Trophoblast cell (in vitro differentiated cells and primary cell): ENCODE measurements at regions not wholly inside any gene's neighbourhood (a gene's known extent, or its start where the extent isn't known, plus 50 kb on each side); places are given as distances from the start of the nearest gene placed in this dataset.

Experiments
- DNase-seq, 2 donors: peaks; one replicate each; pipeline ENCODE4 v3.0.0-alpha.2; 2016
- H2AFZ ChIP-seq: 2 replicates; pipeline ENCODE4 v1.6.1; 2013; ENCODE audit warnings: low read length, moderate library complexity, mild to moderate bottlenecking; ENCODE audit not compliant: insufficient read depth, poor library complexity
- H2AK5ac ChIP-seq: 2 replicates; pipeline ENCODE4 v1.6.1; 2013; ENCODE audit warnings: mild to moderate bottlenecking, low read length
- H2BK120ac ChIP-seq: 2 replicates; pipeline ENCODE4 v1.6.1; 2013; ENCODE audit warnings: low read length, mild to moderate bottlenecking, moderate library complexity; ENCODE audit not compliant: insufficient read depth, poor library complexity
- H2BK12ac ChIP-seq: 2 replicates; pipeline ENCODE4 v1.6.1; 2013; ENCODE audit warnings: mild to moderate bottlenecking, low read length, moderate library complexity
- H2BK5ac ChIP-seq: 2 replicates; pipeline ENCODE4 v1.6.1; 2013; ENCODE audit warnings: low read length, low read depth, moderate library complexity, mild to moderate bottlenecking; ENCODE audit not compliant: poor library complexity
- H3K14ac ChIP-seq: 2 replicates; pipeline ENCODE4 v1.6.1; 2013; ENCODE audit warnings: mild to moderate bottlenecking, low read length
- H3K18ac ChIP-seq: 2 replicates; pipeline ENCODE4 v1.6.1; 2013; ENCODE audit warnings: mild to moderate bottlenecking, low read length
- H3K23ac ChIP-seq: 2 replicates; pipeline ENCODE4 v1.6.1; 2013; ENCODE audit warnings: low read length
- H3K27ac ChIP-seq: 2 replicates; pipeline ENCODE4 v1.5.1; 2013; ENCODE audit warnings: low read depth, mild to moderate bottlenecking, inconsistent platforms, low read length, moderate library complexity
- H3K27me3 ChIP-seq: 2 replicates; pipeline ENCODE4 v1.6.1; 2013; ENCODE audit warnings: inconsistent platforms, mild to moderate bottlenecking, low read length, moderate library complexity; ENCODE audit not compliant: insufficient read depth
- H3K36me3 ChIP-seq, 2 experiments: 1 replicate in 1 of 2; 2 replicates in 1 of 2; pipeline ENCODE4 v1.6.1; 2013; ENCODE audit warnings: low read length in 2 of 2, mild to moderate bottlenecking in 2 of 2, moderate library complexity in 1 of 2; ENCODE audit not compliant: insufficient read depth in 2 of 2, control insufficient read depth in 1 of 2
- H3K4ac ChIP-seq: 2 replicates; pipeline ENCODE4 v1.6.1; 2013; ENCODE audit warnings: low read depth, mild to moderate bottlenecking, low read length, moderate library complexity
- H3K4me1 ChIP-seq, 2 experiments: 1 replicate in 1 of 2; 2 replicates in 1 of 2; pipeline ENCODE4 v1.6.1; 2013; ENCODE audit warnings: low read length in 2 of 2, mild to moderate bottlenecking in 2 of 2, moderate library complexity in 1 of 2; ENCODE audit not compliant: insufficient read depth in 2 of 2, control insufficient read depth in 1 of 2
- H3K4me2 ChIP-seq: 2 replicates; pipeline ENCODE4 v1.6.1; 2013; ENCODE audit warnings: inconsistent platforms, mild to moderate bottlenecking, low read length, moderate library complexity
- H3K4me3 ChIP-seq: 2 replicates; pipeline ENCODE4 v1.5.1; 2013; ENCODE audit warnings: mild to moderate bottlenecking, low read depth, low read length, inconsistent platforms
- H3K79me1 ChIP-seq: one replicate; pipeline ENCODE4 v1.6.1; 2013; ENCODE audit warnings: low read length
- H3K79me2 ChIP-seq: 2 replicates; pipeline ENCODE4 v1.6.1; 2013; ENCODE audit warnings: low read length, mild to moderate bottlenecking; ENCODE audit not compliant: control insufficient read depth, insufficient read depth, poor library complexity
- H3K9ac ChIP-seq: 2 replicates; pipeline ENCODE4 v1.6.1; 2013; ENCODE audit warnings: mild to moderate bottlenecking, low read length
- H3K9me3 ChIP-seq: 2 replicates; pipeline ENCODE4 v1.6.1; 2013; ENCODE audit warnings: low read depth, mild to moderate bottlenecking, control low read depth, inconsistent platforms, low read length; ENCODE audit not compliant: insufficient read depth
- H4K12ac ChIP-seq: 2 replicates; pipeline ENCODE4 v1.6.1; 2013; ENCODE audit warnings: low read depth, mild to moderate bottlenecking, low read length, moderate library complexity
- H4K8ac ChIP-seq: 2 replicates; pipeline ENCODE4 v1.6.1; 2013; ENCODE audit warnings: low read depth, mild to moderate bottlenecking, low read length, moderate library complexity
- H4K91ac ChIP-seq: one replicate; pipeline ENCODE4 v1.6.1; 2013; ENCODE audit warnings: low read depth, mild to moderate bottlenecking, low read length, moderate library complexity
- WGBS: extraction: QIAGEN DNeasy Blood & Tissue Kit; methylation state at CpG from one replicate; pipeline ENCODE4 v1.1.7; 2013; ENCODE audit warnings: missing lambda C conversion rate; ENCODE audit not compliant: insufficient read length, insufficient coverage; ENCODE audit errors: extremely low coverage; 5-methylcytosine and 5-hydroxymethylcytosine counted together

- H3K4me3 ChIP-seq = no peak overlapping the region
- H4K8ac ChIP-seq = no peak overlapping the region
- H4K91ac ChIP-seq = no peak overlapping the region
- no peak overlapping the region for H2AK5ac ChIP-seq
- H3K18ac ChIP-seq = no peak overlapping the region
- no peak overlapping the region for H2BK12ac ChIP-seq
- no peaks in the 10 kb centered on the region for H3K79me1 ChIP-seq
- no peak overlapping the region for H3K4me2 ChIP-seq
- no peak for DNase-seq
- H2BK120ac ChIP-seq = no peak overlapping the region
- no peak overlapping the region for H2BK5ac ChIP-seq
- H2AFZ ChIP-seq = no peak overlapping the region
- H3K14ac ChIP-seq = no peak overlapping the region
- WGBS = no CpG with 5 or more reads among the region's 7 CpGs
- no peak overlapping the region for H4K12ac ChIP-seq
- no peak overlapping the region for H3K23ac ChIP-seq
- no peaks in the 10 kb centered on the region for H3K36me3 ChIP-seq
- no peaks in the 10 kb centered on the region for H3K4me1 ChIP-seq
- no peaks in the 10 kb centered on the region for H3K27me3 ChIP-seq
- H3K9ac ChIP-seq = no peak overlapping the region
- no peak overlapping the region for H3K27ac ChIP-seq
- H3K79me2 ChIP-seq = no peaks in the 10 kb centered on the region
- no peaks in the 10 kb centered on the region for H3K9me3 ChIP-seq
- H3K4ac ChIP-seq = no peak overlapping the region
Measured at GRCh38 chr13:73411067-73411809, 352.4 kb downstream of the KLF5 start.

DNA sequence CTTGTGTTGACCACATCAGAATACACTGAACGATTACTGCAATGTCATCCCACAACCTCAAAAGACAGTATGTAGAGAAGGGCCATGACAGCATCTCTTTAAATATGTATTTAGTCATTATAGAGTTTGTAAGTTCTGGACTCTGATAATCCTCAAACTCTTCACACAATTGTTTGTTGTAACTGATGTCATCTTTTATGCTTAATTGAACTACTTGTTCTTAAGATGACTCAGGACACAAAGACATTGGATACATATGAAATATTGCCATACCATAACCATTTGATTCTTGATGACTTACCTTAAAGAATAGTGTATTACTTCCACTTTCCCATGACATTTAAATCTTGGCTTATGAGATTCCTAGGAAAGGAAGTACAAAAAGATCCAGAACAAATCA, 347.6 kb downstream of the KLF5 start:
- Histone ChIP-seq H3K9ac (no peak overlapping the region), H2BK12ac (no peak overlapping the region), H3K27ac (no peak overlapping the region), H3K4ac (no peak overlapping the region), H2BK5ac (no peak overlapping the region), H4K12ac (no peak overlapping the region), H3K36me3 (no peaks in the 10 kb centered on the region), H3K14ac (no peak overlapping the region), H2BK120ac (no peak overlapping the region), H4K91ac (no peak overlapping the region), H3K79me2 (no peaks in the 10 kb centered on the region), H3K4me3 (no peak overlapping the region), H3K4me2 (no peak overlapping the region), H3K9me3 (no peaks in the 10 kb centered on the region), H4K8ac (no peak overlapping the region), H3K18ac (no peak overlapping the region), H2AK5ac (no peak overlapping the region), H3K79me1 (no peaks in the 10 kb centered on the region), H3K4me1 (no peaks in the 10 kb centered on the region), H2AFZ (no peak overlapping the region), H3K23ac (no peak overlapping the region), H3K27me3 (no peaks in the 10 kb centered on the region)
- no CpG with 5 or more reads among the region's 1 CpG for WGBS
- no peak for DNase-seq

DNA sequence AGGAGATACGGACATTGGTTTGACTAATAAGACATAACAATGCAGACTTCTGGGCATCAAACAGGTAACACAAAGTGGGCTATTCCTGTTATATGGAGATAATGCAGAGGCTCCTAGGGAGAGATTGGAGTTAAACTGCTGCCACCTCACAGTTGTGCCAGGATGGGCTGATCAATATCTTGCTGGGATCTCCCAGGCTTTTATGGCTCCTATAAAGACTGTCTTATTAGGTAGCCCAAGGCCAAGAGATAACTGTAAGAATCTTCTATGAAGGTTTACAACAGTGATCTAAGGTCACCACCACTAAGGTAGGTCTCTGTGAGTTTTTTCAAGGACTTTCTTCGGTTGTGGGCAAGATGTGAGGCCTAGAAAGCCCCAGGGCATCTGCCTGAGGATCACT, 345.8 kb downstream of the KLF5 start:
- Histone ChIP-seq H3K27ac (no peak overlapping the region), H2AK5ac (no peak overlapping the region), H3K14ac (no peak overlapping the region), H3K9me3 (no peaks in the 10 kb centered on the region), H3K18ac (no peak overlapping the region), H3K4me2 (no peak overlapping the region), H2BK120ac (no peak overlapping the region), H3K4ac (no peak overlapping the region), H3K79me1 (no peaks in the 10 kb centered on the region), H3K4me1 (no peaks in the 10 kb centered on the region), H4K12ac (no peak overlapping the region), H3K4me3 (no peak overlapping the region), H4K8ac (no peak overlapping the region), H4K91ac (no peak overlapping the region), H2BK5ac (no peak overlapping the region), H2BK12ac (no peak overlapping the region), H3K79me2 (no peaks in the 10 kb centered on the region), H3K27me3 (no peaks in the 10 kb centered on the region), H3K9ac (no peak overlapping the region), H2AFZ (no peak overlapping the region), H3K36me3 (no peaks in the 10 kb centered on the region), H3K23ac (no peak overlapping the region)
- no CpG with 5 or more reads among the region's 2 CpGs for WGBS
- no peak for DNase-seq

GRCh38 chr13:73403355-73404120, 344.7 kb downstream of the KLF5 start:
- H3K18ac ChIP-seq = no peak overlapping the region
- H3K14ac ChIP-seq = no peak overlapping the region
- H3K4ac ChIP-seq = no peak overlapping the region
- no peak overlapping the region for H3K9ac ChIP-seq
- H2BK120ac ChIP-seq = no peak overlapping the region
- no peak overlapping the region for H3K4me2 ChIP-seq
- no peak overlapping the region for H3K4me3 ChIP-seq
- H4K91ac ChIP-seq = no peak overlapping the region
- no peak overlapping the region for H2BK12ac ChIP-seq
- H4K8ac ChIP-seq = no peak overlapping the region
- H3K23ac ChIP-seq = no peak overlapping the region
- WGBS = no CpG with 5 or more reads among the region's 1 CpG
- no peak overlapping the region for H2AK5ac ChIP-seq
- no peaks in the 10 kb centered on the region for H3K36me3 ChIP-seq
- H4K12ac ChIP-seq = no peak overlapping the region
- H3K27me3 ChIP-seq = no peaks in the 10 kb centered on the region
- no peaks in the 10 kb centered on the region for H3K4me1 ChIP-seq
- H2AFZ ChIP-seq = no peak overlapping the region
- DNase-seq = peak in 1 of 2 donors; percentile 58
- no peak overlapping the region for H3K27ac ChIP-seq
- H2BK5ac ChIP-seq = no peak overlapping the region
- peaks cover 2% of the 10 kb centered on the region for H3K79me1 ChIP-seq
- H3K79me2 ChIP-seq = no peaks in the 10 kb centered on the region
- H3K9me3 ChIP-seq = no peaks in the 10 kb centered on the region
